Superior temporal gyrus (tissue), 1 donor: ENCODE measurements at regions not wholly inside any gene's neighbourhood (a gene's known extent, or its start where the extent isn't known, plus 50 kb on each side); places are given as distances from the start of the nearest gene placed in this dataset.
"Not testable (repeated sequence)": the region's sequence is repeated elsewhere in the genome, so short reads cannot be mapped to it uniquely, and the experiment has no call there.

Source experiments
- DNase-seq: peaks from one replicate; pipeline ENCODE4 v3.0.0-alpha.2; 2016; ENCODE audit errors: extremely low spot score

- no peak for DNase-seq
Measured at GRCh38 chr4:31016322-31017061, 296.3 kb downstream of the PCDH7 start.

- DNase-seq: no peak
Measured at GRCh38 chr4:31020363-31020762, 300.2 kb downstream of the PCDH7 start.

GRCh38 chr4:31021008-31021407 is 300.8 kb downstream of the PCDH7 start:
- DNase-seq: no peak

GRCh38 chr4:31022702-31023101 is 302.5 kb downstream of the PCDH7 start:
- DNase-seq: no peak

GRCh38 chr4:31023109-31023508 is 302.9 kb downstream of the PCDH7 start:
- DNase-seq: no peak

GRCh38 chr4:31023742-31024141 is 303.6 kb downstream of the PCDH7 start:
- no peak for DNase-seq

GRCh38 chr4:31024781-31025180 is 304.6 kb downstream of the PCDH7 start:
- DNase-seq: not testable (repeated sequence)

GRCh38 chr4:31026256-31026655 is 306.1 kb downstream of the PCDH7 start:
- no peak for DNase-seq

GRCh38 chr4:31034550-31034949 is 314.4 kb downstream of the PCDH7 start:
- no peak for DNase-seq

- no peak for DNase-seq
Measured at GRCh38 chr4:31035761-31036160, 315.6 kb downstream of the PCDH7 start.

GRCh38 chr4:31037703-31038102 is 317.5 kb downstream of the PCDH7 start:
- no peak for DNase-seq

- no peak for DNase-seq
Measured at GRCh38 chr4:31039382-31039781, 319.2 kb downstream of the PCDH7 start.

- DNase-seq: no peak
Measured at GRCh38 chr4:31040106-31040505, 319.9 kb downstream of the PCDH7 start.

- no peak for DNase-seq
Measured at GRCh38 chr4:31041385-31041784, 321.2 kb downstream of the PCDH7 start.

GRCh38 chr4:31041853-31042252 is 321.7 kb downstream of the PCDH7 start:
- no peak for DNase-seq

GRCh38 chr4:31043382-31044062 is 323.4 kb downstream of the PCDH7 start:
- no peak for DNase-seq

GRCh38 chr4:31045151-31045550 is 325.0 kb downstream of the PCDH7 start:
- DNase-seq: no peak

- no peak for DNase-seq
Measured at GRCh38 chr4:31045724-31046318, 325.7 kb downstream of the PCDH7 start.

- DNase-seq: no peak
Measured at GRCh38 chr4:31051151-31051550, 331.0 kb downstream of the PCDH7 start.

- no peak for DNase-seq
Measured at GRCh38 chr4:31051565-31051964, 331.4 kb downstream of the PCDH7 start.

- peak; percentile 67 for DNase-seq
Measured at GRCh38 chr4:31052519-31052918, 332.4 kb downstream of the PCDH7 start.

- DNase-seq: no peak
Measured at GRCh38 chr4:31053451-31053850, 333.3 kb downstream of the PCDH7 start.

- DNase-seq: no peak
Measured at GRCh38 chr4:31054295-31054694, 334.1 kb downstream of the PCDH7 start.
